Esophagus (tissue), 2 donors: ENCODE measurements at regions not wholly inside any gene's neighbourhood (a gene's known extent, or its start where the extent isn't known, plus 50 kb on each side); places are given as distances from the start of the nearest gene placed in this dataset.

Source experiments
- H3K27ac ChIP-seq, 2 donors: one replicate each; pipeline ENCODE4 v1.5.1; 2013; ENCODE audit warnings: low read depth in 2 of 2, mild to moderate bottlenecking in 2 of 2, inconsistent platforms in 1 of 2, low read length in 1 of 2, moderate library complexity in 1 of 2
- H3K27me3 ChIP-seq, 2 donors: one replicate each; pipeline ENCODE4 v1.6.1; 2013; ENCODE audit warnings: low read length in 2 of 2, control low read depth in 1 of 2, mild to moderate bottlenecking in 1 of 2; ENCODE audit not compliant: insufficient read depth in 2 of 2, control insufficient read depth in 1 of 2
- H3K36me3 ChIP-seq, 2 donors: one replicate each; pipeline ENCODE4 v1.6.1; 2013; ENCODE audit warnings: low read length in 1 of 2; ENCODE audit not compliant: control insufficient read depth in 2 of 2, insufficient read depth in 2 of 2
- H3K4me1 ChIP-seq, 2 donors: one replicate each; pipeline ENCODE4 v1.6.1; 2013; ENCODE audit warnings: low read length in 1 of 2; ENCODE audit not compliant: control insufficient read depth in 2 of 2, insufficient read depth in 2 of 2
- H3K4me3 ChIP-seq, 2 donors: one replicate each; pipeline ENCODE4 v1.5.1; 2013; ENCODE audit warnings: low read length in 2 of 2, mild to moderate bottlenecking in 2 of 2, low read depth in 1 of 2, moderate library complexity in 1 of 2
- H3K9me3 ChIP-seq, 2 donors: one replicate each; pipeline ENCODE4 v1.6.1; 2013; ENCODE audit warnings: mild to moderate bottlenecking in 2 of 2, low read depth in 1 of 2, low read length in 1 of 2, moderate library complexity in 1 of 2; ENCODE audit not compliant: control insufficient read depth in 2 of 2, insufficient read depth in 1 of 2
- WGBS, 2 donors: extraction: QIAGEN DNeasy Blood & Tissue Kit; methylation state at CpG; one replicate each; pipeline ENCODE4 v1.1.7; 2013; 5-methylcytosine and 5-hydroxymethylcytosine counted together
- donor health status: healthy with polysubstance abuse.
- donor health status: Bipolar disorder and iron deficiency.

DNA sequence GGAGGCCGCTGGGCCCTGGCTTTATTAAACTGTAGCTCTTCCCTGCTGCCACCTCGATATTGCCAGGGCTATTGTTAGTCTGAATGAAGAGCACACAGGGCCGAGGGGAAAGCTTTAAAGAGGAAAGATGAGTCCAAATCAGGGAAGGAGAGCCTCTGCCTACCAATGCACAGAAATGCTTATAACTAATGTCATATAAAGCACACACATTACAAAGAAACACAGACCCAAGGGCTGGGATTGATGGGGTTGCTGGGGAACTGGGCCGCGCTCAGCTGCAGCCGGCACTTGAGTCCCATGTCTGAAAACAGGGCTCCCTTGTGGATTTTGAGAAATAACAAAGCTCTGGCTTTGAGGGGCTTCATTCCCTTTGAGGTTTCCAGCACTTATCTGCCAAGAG is 232.6 kb downstream of the CD83 start:
- no peak overlapping the region for H3K4me3 ChIP-seq
- H3K27me3 ChIP-seq = no peaks in the 10 kb centered on the region
- H3K36me3 ChIP-seq = no peaks in the 10 kb centered on the region
- H3K4me1 ChIP-seq = peaks cover 0 to 7% of the 10 kb centered on the region in 2 donors
- no peak overlapping the region for H3K27ac ChIP-seq
- WGBS, 2 donors = 89 to 90% methylated on average over 6 of the region's 6 CpGs
- H3K9me3 ChIP-seq = peaks cover 0 to 2% of the 10 kb centered on the region in 2 donors

DNA sequence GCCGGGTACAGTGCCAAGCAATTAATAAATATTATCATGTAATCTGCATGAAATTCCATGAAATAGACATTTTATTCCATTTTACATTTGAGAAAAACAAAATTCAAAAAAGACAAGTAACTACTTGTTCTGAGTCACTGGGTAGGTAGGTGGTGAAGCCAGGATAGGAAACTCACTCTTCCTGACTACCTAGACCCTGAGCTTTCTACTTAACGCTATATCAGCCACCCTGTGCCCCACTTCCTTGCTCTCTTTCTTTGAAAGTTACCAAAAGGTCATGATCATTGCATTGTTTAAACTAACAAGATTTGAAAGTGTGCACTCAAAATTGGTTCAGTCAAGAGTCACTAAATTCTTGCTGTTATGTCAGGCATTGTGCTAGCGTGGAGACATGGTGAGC is 235.7 kb downstream of the CD83 start:
- WGBS, 2 donors = 72 to 74% methylated on average over 3 of the region's 3 CpGs
- H3K9me3 ChIP-seq = peaks cover 0 to 2% of the 10 kb centered on the region in 2 donors
- no peak overlapping the region for H3K4me3 ChIP-seq
- H3K36me3 ChIP-seq = no peaks in the 10 kb centered on the region
- peaks cover 0 to 7% of the 10 kb centered on the region in 2 donors for H3K4me1 ChIP-seq
- H3K27ac ChIP-seq = no peak overlapping the region
- no peaks in the 10 kb centered on the region for H3K27me3 ChIP-seq

GRCh38 chr6:14353798-14354197 is 236.2 kb downstream of the CD83 start:
- H3K27ac ChIP-seq = no peak overlapping the region
- H3K36me3 ChIP-seq = no peaks in the 10 kb centered on the region
- H3K4me1 ChIP-seq = peaks cover 0 to 7% of the 10 kb centered on the region in 2 donors
- no peak overlapping the region for H3K4me3 ChIP-seq
- H3K27me3 ChIP-seq = no peaks in the 10 kb centered on the region
- peaks cover 0 to 2% of the 10 kb centered on the region in 2 donors for H3K9me3 ChIP-seq
- 93 to 98% methylated on average over 2 of the region's 2 CpGs for WGBS, 2 donors

DNA sequence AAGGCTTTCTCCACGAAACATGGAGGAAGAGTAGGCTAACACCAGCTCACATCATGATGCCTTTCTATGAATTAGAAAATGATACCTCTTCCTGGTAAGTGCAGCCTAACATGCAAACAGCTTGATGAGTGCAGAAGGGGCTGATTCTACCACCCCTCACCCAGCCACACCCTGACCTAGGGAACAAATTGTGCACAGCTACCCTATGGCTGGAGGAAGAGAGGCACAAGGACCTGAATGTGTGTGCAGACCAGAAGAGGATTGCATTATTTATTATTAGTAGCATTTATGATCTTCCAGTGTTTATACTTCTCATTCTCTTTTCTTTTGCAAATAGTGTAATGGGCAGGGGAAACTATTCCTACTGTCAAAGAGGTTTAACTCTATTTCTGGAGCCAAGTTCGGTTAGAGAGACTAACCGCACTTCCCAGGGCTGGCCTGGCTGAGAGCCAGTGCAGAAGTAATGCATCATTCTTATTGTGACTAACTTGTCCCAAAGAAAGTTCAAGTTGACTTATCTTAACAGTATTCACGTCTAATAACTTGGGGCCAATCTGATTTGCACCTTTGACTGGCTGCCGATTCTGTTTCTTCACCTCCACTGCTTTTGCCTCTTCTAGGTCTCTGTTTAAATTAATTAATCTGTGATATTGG is 237.5 kb downstream of the CD83 start:
- Histone ChIP-seq H3K27ac (no peak overlapping the region), H3K4me3 (no peak overlapping the region), H3K9me3 (peaks cover 0 to 2% of the 10 kb centered on the region in 2 donors), H3K27me3 (no peaks in the 10 kb centered on the region), H3K4me1 (peaks cover 0 to 7% of the 10 kb centered on the region in 2 donors), H3K36me3 (no peaks in the 10 kb centered on the region)
- 23 to 31% methylated on average over 5 of the region's 5 CpGs for WGBS, 2 donors

DNA sequence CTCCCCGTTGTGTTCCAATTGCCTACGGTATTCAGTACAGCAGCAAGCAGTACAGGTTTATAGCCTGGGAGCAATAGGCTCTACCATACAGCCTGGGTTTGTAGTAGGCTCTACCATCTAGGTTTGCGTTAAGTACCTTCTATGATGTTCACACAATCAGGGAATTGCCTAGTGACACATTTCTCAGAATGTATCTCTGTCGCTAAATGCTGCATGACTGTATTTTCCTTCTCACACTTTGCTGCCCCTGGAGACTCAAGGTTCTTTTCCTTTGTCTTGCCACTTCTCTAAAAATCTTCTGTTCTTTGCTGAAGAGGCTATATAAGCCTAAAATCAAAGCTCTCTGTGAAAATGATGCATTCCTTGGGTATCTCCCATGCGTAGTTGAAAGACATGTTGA is 241.9 kb downstream of the CD83 start:
- Histone ChIP-seq H3K9me3 (no peaks in the 10 kb centered on the region), H3K27me3 (no peaks in the 10 kb centered on the region), H3K4me3 (no peak overlapping the region), H3K27ac (no peak overlapping the region), H3K4me1 (peaks cover 0 to 4% of the 10 kb centered on the region in 2 donors), H3K36me3 (no peaks in the 10 kb centered on the region)
- 95 to 97% methylated on average over 5 of the region's 5 CpGs for WGBS, 2 donors

DNA sequence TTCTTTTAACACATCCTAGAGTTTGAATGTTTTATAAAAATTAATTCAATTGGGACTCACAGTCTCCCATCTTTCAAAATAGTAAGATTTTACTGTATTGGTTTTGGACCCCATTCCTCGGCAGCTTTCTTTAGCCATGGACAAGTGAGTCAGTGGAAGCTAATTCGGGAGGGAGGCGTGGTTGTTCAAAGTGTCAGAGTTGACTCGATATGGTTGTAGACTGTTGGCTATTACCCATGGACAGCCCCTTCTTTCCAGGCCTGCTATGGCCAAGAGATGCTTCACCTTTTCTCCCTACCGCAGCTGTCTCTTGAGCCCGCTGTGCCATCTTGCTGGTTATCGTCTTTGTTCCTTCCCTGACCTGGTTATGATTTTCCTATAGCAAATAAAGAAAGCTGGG is 243.0 kb downstream of the CD83 start:
- H3K9me3 ChIP-seq = no peaks in the 10 kb centered on the region
- no peak overlapping the region for H3K27ac ChIP-seq
- 89 to 91% methylated on average over 7 of the region's 7 CpGs for WGBS, 2 donors
- H3K4me3 ChIP-seq = no peak overlapping the region
- H3K27me3 ChIP-seq = no peaks in the 10 kb centered on the region
- H3K4me1 ChIP-seq = no peaks in the 10 kb centered on the region
- H3K36me3 ChIP-seq = no peaks in the 10 kb centered on the region

DNA sequence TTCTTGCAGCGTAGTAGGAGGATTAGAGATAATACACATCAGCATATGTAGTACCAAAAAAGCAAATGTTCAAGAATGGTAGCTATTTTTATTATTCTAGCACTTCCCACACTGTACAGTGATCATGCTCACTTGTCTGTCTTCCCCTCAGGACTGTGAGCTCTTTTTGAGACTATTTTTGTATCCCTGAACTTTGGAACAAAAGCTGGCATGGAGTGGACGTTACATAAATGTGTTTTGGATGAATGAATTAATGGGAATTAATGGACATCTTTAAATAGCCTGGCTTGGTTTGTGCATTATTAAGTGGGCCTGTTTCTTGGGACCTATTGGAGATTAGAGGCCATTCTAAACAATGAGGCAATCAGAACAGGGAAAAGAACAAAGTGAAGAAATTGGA is 243.7 kb downstream of the CD83 start:
- Histone ChIP-seq H3K4me1 (no peaks in the 10 kb centered on the region), H3K9me3 (no peaks in the 10 kb centered on the region), H3K27me3 (no peaks in the 10 kb centered on the region), H3K4me3 (no peak overlapping the region), H3K36me3 (no peaks in the 10 kb centered on the region), H3K27ac (no peak overlapping the region)
- WGBS, 2 donors = 71 to 77% methylated on average over 2 of the region's 2 CpGs

- Histone ChIP-seq H3K36me3 (no peaks in the 10 kb centered on the region), H3K9me3 (no peaks in the 10 kb centered on the region), H3K4me3 (no peak overlapping the region), H3K27me3 (no peaks in the 10 kb centered on the region), H3K27ac (no peak overlapping the region), H3K4me1 (no peaks in the 10 kb centered on the region)
- 80 to 83% methylated on average over 5 of the region's 5 CpGs for WGBS, 2 donors
Observed at GRCh38 chr6:14361956-14362587, 244.5 kb downstream of the CD83 start.

DNA sequence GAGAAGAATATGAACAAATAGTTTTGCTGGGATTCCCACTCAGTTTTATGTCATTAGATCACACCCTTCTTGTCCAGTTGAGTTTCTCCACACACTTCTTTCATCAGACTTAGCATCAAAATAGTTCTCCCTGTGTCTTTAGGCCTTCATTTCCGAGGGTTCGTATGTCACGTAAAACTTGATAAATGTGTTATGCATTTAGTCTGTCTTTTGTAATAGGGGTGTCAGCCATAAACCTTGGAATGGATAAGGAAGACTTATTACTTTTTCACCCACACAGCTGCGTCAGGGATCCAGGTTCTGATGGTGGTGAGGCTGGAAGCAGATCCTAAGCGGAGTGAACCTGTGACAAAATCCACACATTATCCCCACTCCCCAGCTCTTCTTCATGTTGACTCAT is 246.8 kb downstream of the CD83 start:
- H3K27me3 ChIP-seq = no peaks in the 10 kb centered on the region
- no peaks in the 10 kb centered on the region for H3K9me3 ChIP-seq
- H3K27ac ChIP-seq = no peak overlapping the region
- no peaks in the 10 kb centered on the region for H3K4me1 ChIP-seq
- H3K4me3 ChIP-seq = no peak overlapping the region
- 94% methylated on average over 5 of the region's 5 CpGs for WGBS, 2 donors
- no peaks in the 10 kb centered on the region for H3K36me3 ChIP-seq

DNA sequence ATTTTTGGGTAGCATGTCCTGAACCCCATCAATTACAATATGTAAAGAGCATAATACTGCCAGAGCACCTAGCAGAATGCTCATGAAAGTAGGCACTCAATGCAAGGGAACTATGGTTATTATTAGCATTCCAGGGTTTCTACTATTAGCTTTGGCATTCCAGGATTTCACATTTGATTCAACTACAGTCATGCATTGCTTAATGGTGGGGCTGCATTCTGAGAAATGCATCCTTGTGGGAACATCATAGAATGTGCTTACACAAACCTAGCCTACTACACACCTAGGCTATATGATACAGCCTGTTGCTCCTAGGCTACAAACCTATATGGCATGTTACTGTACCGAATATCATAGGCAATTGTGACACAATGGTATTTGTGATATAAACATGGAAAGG is 247.8 kb downstream of the CD83 start:
- H3K9me3 ChIP-seq = no peaks in the 10 kb centered on the region

More for the DNA sequence above, 247.8 kb downstream of the CD83 start:
- H3K27me3 ChIP-seq = no peaks in the 10 kb centered on the region
- 78 to 88% methylated on average over 1 of the region's 1 CpG for WGBS, 2 donors
- H3K27ac ChIP-seq = no peak overlapping the region
- H3K36me3 ChIP-seq = no peaks in the 10 kb centered on the region
- no peak overlapping the region for H3K4me3 ChIP-seq
- H3K4me1 ChIP-seq = no peaks in the 10 kb centered on the region
